H1 (cell line): ENCODE measurements at regions not wholly inside any gene's neighbourhood (a gene's known extent, or its start where the extent isn't known, plus 50 kb on each side); places are given as distances from the start of the nearest gene placed in this dataset.

Experiments
- BACH1 ChIP-seq: IDR thresholded peaks from 2 replicates; pipeline ENCODE4 v1.6.1; 2012; ENCODE audit warnings: low read length, improper control_type of control experiment
- CHD1 ChIP-seq: IDR thresholded peaks from 2 replicates; pipeline ENCODE4 v1.6.1; 2012; ENCODE audit warnings: low read depth, low read length, improper control_type of control experiment
- CHD7 ChIP-seq: fragments of 300-600 bp; sonication (generic); IDR thresholded peaks from 2 replicates; pipeline ENCODE4 v1.7.1; 2012; ENCODE audit warnings: low read length, moderate library complexity, mild to moderate bottlenecking, inconsistent platforms; ENCODE audit not compliant: insufficient replicate concordance
- EGR1 ChIP-seq: IDR thresholded peaks from 2 replicates; pipeline ENCODE4 v1.6.1; 2011; ENCODE audit warnings: low read depth, low read length, borderline replicate concordance
- HDAC2 ChIP-seq, 2 experiments: fragments of 300-600 bp in 1 of 2; sonication (generic) in 1 of 2; IDR thresholded peaks; 2 replicates each; pipeline ENCODE4 v1.6.1; 2011 to 2012; ENCODE audit warnings: low read depth in 2 of 2, low read length in 2 of 2, mild to moderate bottlenecking in 2 of 2, moderate library complexity in 2 of 2, borderline replicate concordance in 1 of 2, inconsistent platforms in 1 of 2
- JUN ChIP-seq: IDR thresholded peaks from 2 replicates; pipeline ENCODE4 v1.6.1; 2011; ENCODE audit warnings: low read depth, mild to moderate bottlenecking, improper control_type of control experiment, low read length
- KDM5A ChIP-seq: fragments of 200-600 bp; IDR thresholded peaks from 2 replicates; pipeline ENCODE4 v1.7.1; 2012; ENCODE audit warnings: mild to moderate bottlenecking, low read length, inconsistent platforms, mixed read lengths
- POU5F1 ChIP-seq: IDR thresholded peaks from 2 replicates; pipeline ENCODE4 v1.6.1; 2011; ENCODE audit warnings: low read depth, mild to moderate bottlenecking, low read length, moderate library complexity
- RNF2 ChIP-seq: fragments of 200-900, 300-1000 bp; sonication (generic); IDR thresholded peaks from 2 replicates; pipeline ENCODE4 v1.7.1; 2016; ENCODE audit warnings: borderline replicate concordance, low read depth, mild to moderate bottlenecking, antibody characterized with exemption, low read length; ENCODE audit not compliant: poor library complexity, severe bottlenecking; ENCODE audit errors: missing control alignments
- SIN3A ChIP-seq, 2 experiments: IDR thresholded peaks in 1 of 2; conservative IDR thresholded peaks in 1 of 2; 2 replicates each; pipeline ENCODE4 v1.6.1; 2011 to 2012; ENCODE audit warnings: low read length in 2 of 2, improper control_type of control experiment in 1 of 2, low read depth in 1 of 2, mild to moderate bottlenecking in 1 of 2
- YY1 ChIP-seq: IDR thresholded peaks from 2 replicates; pipeline ENCODE4 v1.6.1; 2011; ENCODE audit warnings: low read depth, mild to moderate bottlenecking, low read length
- TF ChIP-seq, protein P1 (sequence below): IDR thresholded peaks from 2 replicates; pipeline ENCODE4 v1.6.1; 2012; ENCODE audit warnings: inconsistent platforms

GRCh38 chr16:64370112-64370511 is 751.8 kb downstream of the CDH11 start (continued):
- TF ChIP-seq CHD7 (no peak), JUN (no peak), SIN3A (conservative IDR thresholded peaks at IDR 0.05 in 1 of 2, IDR thresholded peaks at IDR 0.05 in 1 of 2; ENCODE audit: low read depth in 1 of 2, low read length in 2 of 2) (no peak), POU5F1 (no peak), YY1 (no peak), BACH1 (no peak), EGR1 (no peak), HDAC2 (IDR thresholded peaks at IDR 0.05; ENCODE audit: borderline replicate concordance in 1 of 2, low read depth in 2 of 2, low read length in 2 of 2) (no peak), CHD1 (no peak), RNF2 (no peak), KDM5A (no peak)
- TF ChIP-seq, protein P1, sequence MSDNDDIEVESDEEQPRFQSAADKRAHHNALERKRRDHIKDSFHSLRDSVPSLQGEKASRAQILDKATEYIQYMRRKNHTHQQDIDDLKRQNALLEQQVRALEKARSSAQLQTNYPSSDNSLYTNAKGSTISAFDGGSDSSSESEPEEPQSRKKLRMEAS = no peak
